ENCODE measurements at regions not wholly inside any gene's neighbourhood (a gene's known extent, or its start where the extent isn't known, plus 50 kb on each side); places are given as distances from the start of the nearest gene placed in this dataset.

GRCh38 chr22:48306785-48307510 is 1520.7 kb downstream of the BRD1 start:
- Histone ChIP-seq H3K27ac (replicated peaks) (no peak overlapping the region), H3K27me3 (ENCODE audit: insufficient read depth, poor library complexity, severe bottlenecking) (no peaks in the 10 kb centered on the region), H3K4me3 (replicated peaks; ENCODE audit: insufficient read depth, low read length) (no peak overlapping the region)
- DNase-seq (ENCODE audit: low read depth in 1 of 2, low spot score in 1 of 2), result no peak
- no peak for TF ChIP-seq GABPA (IDR thresholded peaks at IDR 0.05; ENCODE audit: low read depth)
- TF ChIP-seq SPI1 (IDR thresholded peaks at IDR 0.05; ENCODE audit: borderline replicate concordance, low read depth), result no peak
- TF ChIP-seq, protein P1, sequence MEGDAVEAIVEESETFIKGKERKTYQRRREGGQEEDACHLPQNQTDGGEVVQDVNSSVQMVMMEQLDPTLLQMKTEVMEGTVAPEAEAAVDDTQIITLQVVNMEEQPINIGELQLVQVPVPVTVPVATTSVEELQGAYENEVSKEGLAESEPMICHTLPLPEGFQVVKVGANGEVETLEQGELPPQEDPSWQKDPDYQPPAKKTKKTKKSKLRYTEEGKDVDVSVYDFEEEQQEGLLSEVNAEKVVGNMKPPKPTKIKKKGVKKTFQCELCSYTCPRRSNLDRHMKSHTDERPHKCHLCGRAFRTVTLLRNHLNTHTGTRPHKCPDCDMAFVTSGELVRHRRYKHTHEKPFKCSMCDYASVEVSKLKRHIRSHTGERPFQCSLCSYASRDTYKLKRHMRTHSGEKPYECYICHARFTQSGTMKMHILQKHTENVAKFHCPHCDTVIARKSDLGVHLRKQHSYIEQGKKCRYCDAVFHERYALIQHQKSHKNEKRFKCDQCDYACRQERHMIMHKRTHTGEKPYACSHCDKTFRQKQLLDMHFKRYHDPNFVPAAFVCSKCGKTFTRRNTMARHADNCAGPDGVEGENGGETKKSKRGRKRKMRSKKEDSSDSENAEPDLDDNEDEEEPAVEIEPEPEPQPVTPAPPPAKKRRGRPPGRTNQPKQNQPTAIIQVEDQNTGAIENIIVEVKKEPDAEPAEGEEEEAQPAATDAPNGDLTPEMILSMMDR (IDR thresholded peaks at IDR 0.05; ENCODE audit: insufficient read depth, low read length), result no peak
- no peak for TF ChIP-seq POLR2AphosphoS5 (IDR thresholded peaks at IDR 0.05; ENCODE audit: low read depth)
- TF ChIP-seq, protein P2, sequence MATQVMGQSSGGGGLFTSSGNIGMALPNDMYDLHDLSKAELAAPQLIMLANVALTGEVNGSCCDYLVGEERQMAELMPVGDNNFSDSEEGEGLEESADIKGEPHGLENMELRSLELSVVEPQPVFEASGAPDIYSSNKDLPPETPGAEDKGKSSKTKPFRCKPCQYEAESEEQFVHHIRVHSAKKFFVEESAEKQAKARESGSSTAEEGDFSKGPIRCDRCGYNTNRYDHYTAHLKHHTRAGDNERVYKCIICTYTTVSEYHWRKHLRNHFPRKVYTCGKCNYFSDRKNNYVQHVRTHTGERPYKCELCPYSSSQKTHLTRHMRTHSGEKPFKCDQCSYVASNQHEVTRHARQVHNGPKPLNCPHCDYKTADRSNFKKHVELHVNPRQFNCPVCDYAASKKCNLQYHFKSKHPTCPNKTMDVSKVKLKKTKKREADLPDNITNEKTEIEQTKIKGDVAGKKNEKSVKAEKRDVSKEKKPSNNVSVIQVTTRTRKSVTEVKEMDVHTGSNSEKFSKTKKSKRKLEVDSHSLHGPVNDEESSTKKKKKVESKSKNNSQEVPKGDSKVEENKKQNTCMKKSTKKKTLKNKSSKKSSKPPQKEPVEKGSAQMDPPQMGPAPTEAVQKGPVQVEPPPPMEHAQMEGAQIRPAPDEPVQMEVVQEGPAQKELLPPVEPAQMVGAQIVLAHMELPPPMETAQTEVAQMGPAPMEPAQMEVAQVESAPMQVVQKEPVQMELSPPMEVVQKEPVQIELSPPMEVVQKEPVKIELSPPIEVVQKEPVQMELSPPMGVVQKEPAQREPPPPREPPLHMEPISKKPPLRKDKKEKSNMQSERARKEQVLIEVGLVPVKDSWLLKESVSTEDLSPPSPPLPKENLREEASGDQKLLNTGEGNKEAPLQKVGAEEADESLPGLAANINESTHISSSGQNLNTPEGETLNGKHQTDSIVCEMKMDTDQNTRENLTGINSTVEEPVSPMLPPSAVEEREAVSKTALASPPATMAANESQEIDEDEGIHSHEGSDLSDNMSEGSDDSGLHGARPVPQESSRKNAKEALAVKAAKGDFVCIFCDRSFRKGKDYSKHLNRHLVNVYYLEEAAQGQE (IDR thresholded peaks at IDR 0.05; ENCODE audit: insufficient replicate concordance, low read depth), result no peak

DNA sequence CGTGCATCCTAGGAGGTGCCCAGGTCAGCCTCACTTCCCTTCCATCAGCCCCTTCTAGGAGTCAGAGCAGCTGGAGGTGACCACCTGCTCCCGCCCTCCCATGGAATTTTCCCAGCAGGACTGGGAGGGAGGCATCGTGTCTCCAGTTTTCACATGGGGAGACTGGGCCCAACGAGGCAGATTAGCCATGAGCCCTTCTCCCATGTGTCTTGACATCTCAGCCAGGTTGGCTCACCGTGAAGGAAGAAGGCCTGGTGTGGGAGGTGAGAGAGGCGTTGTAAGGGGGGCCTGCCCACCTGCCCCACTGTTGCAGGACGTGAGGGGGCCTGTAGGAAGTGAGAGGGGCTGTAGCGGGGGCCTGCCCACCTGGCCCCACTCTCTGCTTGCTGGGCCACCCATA is 1521.4 kb downstream of the BRD1 start:
- Histone ChIP-seq H3K27me3 (ENCODE audit: insufficient read depth, poor library complexity, severe bottlenecking) (no peaks in the 10 kb centered on the region), H3K4me3 (replicated peaks; ENCODE audit: insufficient read depth, low read length) (no peak overlapping the region), H3K27ac (replicated peaks) (no peak overlapping the region)
- TF ChIP-seq POLR2AphosphoS5 (IDR thresholded peaks at IDR 0.05; ENCODE audit: low read depth), result no peak
- TF ChIP-seq, protein P1 (IDR thresholded peaks at IDR 0.05; ENCODE audit: insufficient read depth, low read length), result no peak
- no peak for DNase-seq (ENCODE audit: low read depth in 1 of 2, low spot score in 1 of 2)

GRCh38 chr22:48305726-48306235 is 1521.9 kb downstream of the BRD1 start:
- H3K27ac ChIP-seq (replicated peaks), result no peak overlapping the region
- no peaks in the 10 kb centered on the region for H3K27me3 ChIP-seq (ENCODE audit: insufficient read depth, poor library complexity, severe bottlenecking)
- no peak for DNase-seq (ENCODE audit: low read depth in 1 of 2, low spot score in 1 of 2)
- TF ChIP-seq, protein P2 (IDR thresholded peaks at IDR 0.05; ENCODE audit: insufficient replicate concordance, low read depth), result no peak
- TF ChIP-seq, protein P1 (IDR thresholded peaks at IDR 0.05; ENCODE audit: insufficient read depth, low read length), result no peak
- no peak for TF ChIP-seq SPI1 (IDR thresholded peaks at IDR 0.05; ENCODE audit: borderline replicate concordance, low read depth)
- no peak for TF ChIP-seq GABPA (IDR thresholded peaks at IDR 0.05; ENCODE audit: low read depth)
- no peak for TF ChIP-seq POLR2AphosphoS5 (IDR thresholded peaks at IDR 0.05; ENCODE audit: low read depth)
- H3K4me3 ChIP-seq (replicated peaks; ENCODE audit: insufficient read depth, low read length), result no peak overlapping the region

DNA sequence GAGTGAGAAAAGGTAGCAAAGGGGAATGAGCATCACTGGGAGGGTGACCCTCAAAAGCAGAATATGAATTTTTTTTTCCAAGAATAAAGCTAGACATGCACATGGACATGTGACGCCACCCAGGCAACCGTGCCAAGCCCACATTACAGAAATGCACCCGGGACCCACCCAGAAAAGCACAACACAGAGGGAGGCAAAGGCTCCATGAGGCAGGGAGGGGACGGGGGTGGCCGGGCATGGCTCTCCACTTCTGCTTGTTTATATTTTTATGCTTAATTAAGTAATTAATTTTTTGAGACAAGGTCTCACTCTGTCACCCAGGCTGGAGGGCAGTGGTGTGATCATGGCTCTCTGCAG is 1524.3 kb downstream of the BRD1 start:
- DNase-seq (ENCODE audit: low read depth in 1 of 2, low spot score in 1 of 2), result no peak
- Histone ChIP-seq H3K27me3 (ENCODE audit: insufficient read depth, poor library complexity, severe bottlenecking) (no peaks in the 10 kb centered on the region), H3K27ac (replicated peaks) (no peak overlapping the region), H3K4me3 (replicated peaks; ENCODE audit: insufficient read depth, low read length) (no peak overlapping the region)
- no peak for TF ChIP-seq GABPA (IDR thresholded peaks at IDR 0.05; ENCODE audit: low read depth)
- no peak for TF ChIP-seq SPI1 (IDR thresholded peaks at IDR 0.05; ENCODE audit: borderline replicate concordance, low read depth)
- TF ChIP-seq, protein P2 (IDR thresholded peaks at IDR 0.05; ENCODE audit: insufficient replicate concordance, low read depth), result no peak
- no peak for TF ChIP-seq POLR2AphosphoS5 (IDR thresholded peaks at IDR 0.05; ENCODE audit: low read depth)
- TF ChIP-seq, protein P1 (IDR thresholded peaks at IDR 0.05; ENCODE audit: insufficient read depth, low read length), result no peak

Data from HL-60 (cell line).